ENCODE measurements at regions not wholly inside any gene's neighbourhood (a gene's known extent, or its start where the extent isn't known, plus 50 kb on each side); places are given as distances from the start of the nearest gene placed in this dataset.

- TF ChIP-seq POLR2A (IDR thresholded peaks at IDR 0.05) = no peak
- TF ChIP-seq, protein P1, sequence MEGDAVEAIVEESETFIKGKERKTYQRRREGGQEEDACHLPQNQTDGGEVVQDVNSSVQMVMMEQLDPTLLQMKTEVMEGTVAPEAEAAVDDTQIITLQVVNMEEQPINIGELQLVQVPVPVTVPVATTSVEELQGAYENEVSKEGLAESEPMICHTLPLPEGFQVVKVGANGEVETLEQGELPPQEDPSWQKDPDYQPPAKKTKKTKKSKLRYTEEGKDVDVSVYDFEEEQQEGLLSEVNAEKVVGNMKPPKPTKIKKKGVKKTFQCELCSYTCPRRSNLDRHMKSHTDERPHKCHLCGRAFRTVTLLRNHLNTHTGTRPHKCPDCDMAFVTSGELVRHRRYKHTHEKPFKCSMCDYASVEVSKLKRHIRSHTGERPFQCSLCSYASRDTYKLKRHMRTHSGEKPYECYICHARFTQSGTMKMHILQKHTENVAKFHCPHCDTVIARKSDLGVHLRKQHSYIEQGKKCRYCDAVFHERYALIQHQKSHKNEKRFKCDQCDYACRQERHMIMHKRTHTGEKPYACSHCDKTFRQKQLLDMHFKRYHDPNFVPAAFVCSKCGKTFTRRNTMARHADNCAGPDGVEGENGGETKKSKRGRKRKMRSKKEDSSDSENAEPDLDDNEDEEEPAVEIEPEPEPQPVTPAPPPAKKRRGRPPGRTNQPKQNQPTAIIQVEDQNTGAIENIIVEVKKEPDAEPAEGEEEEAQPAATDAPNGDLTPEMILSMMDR (IDR thresholded peaks at IDR 0.05 in 4 of 5, conservative IDR thresholded peaks at IDR 0.05 in 1 of 5) = no peak
These were observed 124.7 kb upstream of the C1QTNF7 start for GRCh38 chr4:15303052-15303641.

All from gastrocnemius medialis (tissue), 4 donors.